ENCODE measurements at regions not wholly inside any gene's neighbourhood (a gene's known extent, or its start where the extent isn't known, plus 50 kb on each side); places are given as distances from the start of the nearest gene placed in this dataset.

GRCh38 chr15:36414670-36415069 is 164.8 kb upstream of the CDIN1 start:
- H3K27me3 Mint-ChIP-seq (ENCODE audit: insufficient read depth, unreplicated experiment), result no peaks in the 10 kb centered on the region

GRCh38 chr15:36415643-36416042 is 163.8 kb upstream of the CDIN1 start:
- H3K9me3 ChIP-seq, result no peaks in the 10 kb centered on the region
- Mint-ChIP-seq H3K36me3 (ENCODE audit: insufficient read depth, unreplicated experiment) (no peaks in the 10 kb centered on the region), H3K4me3 (ENCODE audit: unreplicated experiment) (no peak overlapping the region), H3K27ac (ENCODE audit: unreplicated experiment) (no peak overlapping the region), H3K9me3 (ENCODE audit: unreplicated experiment) (no peaks in the 10 kb centered on the region), H3K4me1 (ENCODE audit: low read depth, unreplicated experiment) (no peaks in the 10 kb centered on the region), H3K27me3 (ENCODE audit: insufficient read depth, unreplicated experiment) (no peaks in the 10 kb centered on the region)
- H3K36me3 ChIP-seq (ENCODE audit: control insufficient read depth, insufficient read depth, low read length), result no peaks in the 10 kb centered on the region
- DNase-seq, result no peak
- intact Hi-C loops (cut with micrococcal nuclease; ENCODE audit: unreplicated experiment), result no loop called here
- no peaks in the 10 kb centered on the region for H3K4me1 ChIP-seq
- no peak overlapping the region for H3K4me3 ChIP-seq (ENCODE audit: low read depth, low read length)
- ChIA-PET POLR2A (no interaction called here), CTCF (no interaction called here)
- no peaks in the 10 kb centered on the region for H3K27me3 ChIP-seq (replicated peaks; ENCODE audit: control insufficient read depth, insufficient read depth, low read length)
- no TSS peak for BruUV-seq (replicated peaks)
- TF ChIP-seq CTCF (IDR thresholded peaks at IDR 0.05; ENCODE audit: insufficient read depth in 1 of 2, low read depth in 1 of 2, low read length in 1 of 2, severe bottlenecking in 1 of 2, unreplicated experiment in 1 of 2), result no peak

More at GRCh38 chr15:36414670-36415069, 164.8 kb upstream of the CDIN1 start:
- BruUV-seq (replicated peaks), result no TSS peak
- no peaks in the 10 kb centered on the region for H3K36me3 ChIP-seq (ENCODE audit: control insufficient read depth, insufficient read depth, low read length)
- intact Hi-C loops (cut with micrococcal nuclease; ENCODE audit: unreplicated experiment), result no loop called here
- H3K9me3 ChIP-seq, result no peaks in the 10 kb centered on the region
- Mint-ChIP-seq H3K27ac (ENCODE audit: unreplicated experiment) (no peak overlapping the region), H3K4me1 (ENCODE audit: low read depth, unreplicated experiment) (no peaks in the 10 kb centered on the region), H3K36me3 (ENCODE audit: insufficient read depth, unreplicated experiment) (no peaks in the 10 kb centered on the region), H3K4me3 (ENCODE audit: unreplicated experiment) (no peak overlapping the region), H3K9me3 (ENCODE audit: unreplicated experiment) (no peaks in the 10 kb centered on the region)
- H3K27me3 ChIP-seq (replicated peaks; ENCODE audit: control insufficient read depth, insufficient read depth, low read length), result no peaks in the 10 kb centered on the region
- POLR2A ChIA-PET, result no interaction called here
- no peaks in the 10 kb centered on the region for H3K4me1 ChIP-seq
- no peak overlapping the region for H3K4me3 ChIP-seq (ENCODE audit: low read depth, low read length)
- DNase-seq, result no peak
- no peak for TF ChIP-seq CTCF (IDR thresholded peaks at IDR 0.05; ENCODE audit: insufficient read depth in 1 of 2, low read depth in 1 of 2, low read length in 1 of 2, severe bottlenecking in 1 of 2, unreplicated experiment in 1 of 2)
- CTCF ChIA-PET, result no interaction called here

GRCh38 chr15:36422631-36423030 is 156.8 kb upstream of the CDIN1 start:
- H3K4me3 Mint-ChIP-seq (ENCODE audit: unreplicated experiment), result no peak overlapping the region
- no peak for TF ChIP-seq CTCF (IDR thresholded peaks at IDR 0.05; ENCODE audit: insufficient read depth in 1 of 2, low read depth in 1 of 2, low read length in 1 of 2, severe bottlenecking in 1 of 2, unreplicated experiment in 1 of 2)
- intact Hi-C loops (cut with micrococcal nuclease; ENCODE audit: unreplicated experiment), result no loop called here
- Histone ChIP-seq H3K27me3 (replicated peaks; ENCODE audit: control insufficient read depth, insufficient read depth, low read length) (no peaks in the 10 kb centered on the region), H3K9me3 (no peaks in the 10 kb centered on the region), H3K4me1 (peaks cover under 1% of the 10 kb centered on the region; the same call in 1 of the 2 replicates), H3K36me3 (ENCODE audit: control insufficient read depth, insufficient read depth, low read length) (no peaks in the 10 kb centered on the region), H3K4me3 (ENCODE audit: low read depth, low read length) (no peak overlapping the region)
- no peak overlapping the region for H3K27ac Mint-ChIP-seq (ENCODE audit: unreplicated experiment)
- H3K27me3 Mint-ChIP-seq (ENCODE audit: insufficient read depth, unreplicated experiment), result no peaks in the 10 kb centered on the region
- no peaks in the 10 kb centered on the region for H3K36me3 Mint-ChIP-seq (ENCODE audit: insufficient read depth, unreplicated experiment)
- ChIA-PET POLR2A (no interaction called here), CTCF (no interaction called here)
- DNase-seq, result no peak
- H3K4me1 Mint-ChIP-seq (ENCODE audit: low read depth, unreplicated experiment), result no peaks in the 10 kb centered on the region
- BruUV-seq (replicated peaks), result no TSS peak
- H3K9me3 Mint-ChIP-seq (ENCODE audit: unreplicated experiment), result no peaks in the 10 kb centered on the region

Data from Caco-2 (cell line).